ENCODE measurements at regions not wholly inside any gene's neighbourhood (a gene's known extent, or its start where the extent isn't known, plus 50 kb on each side); places are given as distances from the start of the nearest gene placed in this dataset.

DNA sequence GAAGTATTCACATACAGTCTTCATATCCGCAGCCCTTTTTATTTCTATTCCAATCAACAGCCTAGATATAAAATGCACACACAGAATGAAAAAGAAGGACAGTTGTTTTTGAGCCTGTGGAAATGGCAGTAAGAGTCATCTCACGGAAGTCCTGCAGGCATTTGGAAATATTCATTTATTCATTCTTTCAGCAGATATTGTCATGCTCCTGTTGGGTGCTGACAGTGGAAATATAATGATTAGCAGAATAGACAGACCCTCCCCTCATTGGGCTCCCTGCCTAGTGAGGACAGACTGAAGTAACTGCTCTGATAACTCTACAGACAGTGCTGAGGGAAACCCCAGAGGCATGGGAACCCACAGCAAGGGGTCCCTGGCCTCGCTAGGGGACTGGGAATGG lies 392.3 kb downstream of the FOXO1 start:
- Histone ChIP-seq H3K4me1 (ENCODE audit: control insufficient read depth in 2 of 3, insufficient read depth in 2 of 3, low read depth in 1 of 3, low read length in 3 of 3) (peaks cover 0 to 9% (median 0%) of the 10 kb centered on the region in 3 donors), H3K27me3 (ENCODE audit: control insufficient read depth, insufficient read depth, low read length) (no peaks in the 10 kb centered on the region), H3K4me3 (ENCODE audit: low read length in 3 of 3) (no peak overlapping the region), H3K9me3 (ENCODE audit: control insufficient read depth in 2 of 3, insufficient read depth in 1 of 3, low read length in 3 of 3) (no peaks in the 10 kb centered on the region), H3K9ac (ENCODE audit: low read length in 3 of 3) (no peak overlapping the region), H3K27ac (ENCODE audit: low read depth in 2 of 2, low read length in 2 of 2) (no peak overlapping the region), H3K36me3 (ENCODE audit: control insufficient read depth in 2 of 3, insufficient read depth in 3 of 3, low read length in 3 of 3) (no peaks in the 10 kb centered on the region)
- TF ChIP-seq CTCF (IDR thresholded peaks at IDR 0.05; ENCODE audit: borderline replicate concordance, extremely low read depth, insufficient read depth) = no peak
- DNase-seq (no peak), FAIRE-seq (no peak)
- intact Hi-C loops (cut with DNase I) = no loop called here

- intact Hi-C loops (cut with DNase I) = no loop called here
- no peaks in the 10 kb centered on the region for H3K27me3 ChIP-seq (ENCODE audit: control insufficient read depth, insufficient read depth, low read length)
- no peaks in the 10 kb centered on the region for H3K9me3 ChIP-seq (ENCODE audit: control insufficient read depth in 2 of 3, insufficient read depth in 1 of 3, low read length in 3 of 3)
- H3K27ac ChIP-seq (ENCODE audit: low read depth in 2 of 2, low read length in 2 of 2) = no peak overlapping the region
- H3K4me1 ChIP-seq (ENCODE audit: control insufficient read depth in 2 of 3, insufficient read depth in 2 of 3, low read depth in 1 of 3, low read length in 3 of 3) = peaks cover 0 to 9% (median 0%) of the 10 kb centered on the region in 3 donors
- H3K9ac ChIP-seq (ENCODE audit: low read length in 3 of 3) = no peak overlapping the region
- H3K4me3 ChIP-seq (ENCODE audit: low read length in 3 of 3) = no peak overlapping the region
- no peak for TF ChIP-seq CTCF (IDR thresholded peaks at IDR 0.05; ENCODE audit: borderline replicate concordance, extremely low read depth, insufficient read depth)
- FAIRE-seq (no peak), DNase-seq (no peak)
- no peaks in the 10 kb centered on the region for H3K36me3 ChIP-seq (ENCODE audit: control insufficient read depth in 2 of 3, insufficient read depth in 3 of 3, low read length in 3 of 3)
Measured at GRCh38 chr13:40275155-40275554, 391.3 kb downstream of the FOXO1 start.

DNA sequence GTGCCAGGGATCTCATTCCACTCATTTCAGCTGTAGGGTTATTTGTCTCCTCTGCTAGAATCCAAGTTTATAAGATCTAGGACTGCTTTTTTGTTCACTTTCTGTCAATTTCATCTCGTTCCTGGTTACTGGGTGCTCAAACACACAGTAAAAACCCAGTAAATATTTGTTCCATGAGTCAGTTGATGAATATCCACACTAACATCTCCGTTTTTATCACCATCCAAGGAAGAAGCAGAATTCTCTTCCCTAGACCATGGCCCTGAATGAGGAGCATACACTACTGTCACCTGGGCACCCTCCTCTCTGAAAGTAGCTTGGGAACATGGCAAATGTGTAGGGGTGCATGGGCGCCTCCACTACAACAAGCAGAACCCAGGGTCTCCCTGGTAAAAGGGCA lies 390.8 kb downstream of the FOXO1 start:
- Histone ChIP-seq H3K4me1 (ENCODE audit: control insufficient read depth in 2 of 3, insufficient read depth in 2 of 3, low read depth in 1 of 3, low read length in 3 of 3) (peaks cover 0 to 9% (median 0%) of the 10 kb centered on the region in 3 donors), H3K4me3 (ENCODE audit: low read length in 3 of 3) (no peak overlapping the region), H3K9me3 (ENCODE audit: control insufficient read depth in 2 of 3, insufficient read depth in 1 of 3, low read length in 3 of 3) (no peaks in the 10 kb centered on the region), H3K36me3 (ENCODE audit: control insufficient read depth in 2 of 3, insufficient read depth in 3 of 3, low read length in 3 of 3) (no peaks in the 10 kb centered on the region), H3K9ac (ENCODE audit: low read length in 3 of 3) (no peak overlapping the region), H3K27me3 (ENCODE audit: control insufficient read depth, insufficient read depth, low read length) (no peaks in the 10 kb centered on the region), H3K27ac (ENCODE audit: low read depth in 2 of 2, low read length in 2 of 2) (no peak overlapping the region)
- no peak for FAIRE-seq
- no peak for DNase-seq
- intact Hi-C loops (cut with DNase I) = no loop called here
- TF ChIP-seq CTCF (IDR thresholded peaks at IDR 0.05; ENCODE audit: borderline replicate concordance, extremely low read depth, insufficient read depth) = no peak

DNA sequence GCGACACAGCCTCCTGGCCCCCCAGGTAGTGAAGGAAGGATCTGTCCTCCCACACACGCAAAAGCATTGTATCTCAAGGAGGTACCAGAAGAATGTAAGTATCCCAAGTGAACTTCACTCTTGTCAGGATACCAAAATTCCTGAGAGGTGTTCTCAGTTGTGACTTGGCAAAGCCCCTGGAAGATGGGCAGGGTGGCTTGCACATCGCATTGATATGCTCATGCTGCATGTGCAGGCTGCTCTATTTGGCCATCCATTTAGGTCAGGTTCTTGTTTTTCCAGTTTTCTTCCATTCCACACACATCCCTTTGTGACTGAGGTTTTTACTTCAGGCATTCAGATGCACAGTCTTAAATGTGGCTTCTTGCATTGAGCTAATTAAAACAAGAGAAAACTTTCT lies 382.8 kb downstream of the FOXO1 start:
- DNase-seq = no peak
- intact Hi-C loops (cut with DNase I) = no loop called here
- no peak for FAIRE-seq

More for the DNA sequence above, 382.8 kb downstream of the FOXO1 start:
- Histone ChIP-seq H3K27ac (ENCODE audit: low read depth in 2 of 2, low read length in 2 of 2) (no peak overlapping the region), H3K4me1 (ENCODE audit: control insufficient read depth in 2 of 3, insufficient read depth in 2 of 3, low read depth in 1 of 3, low read length in 3 of 3) (no peaks in the 10 kb centered on the region), H3K27me3 (ENCODE audit: control insufficient read depth, insufficient read depth, low read length) (no peaks in the 10 kb centered on the region), H3K9me3 (ENCODE audit: control insufficient read depth in 2 of 3, insufficient read depth in 1 of 3, low read length in 3 of 3) (no peaks in the 10 kb centered on the region), H3K4me3 (ENCODE audit: low read length in 3 of 3) (no peak overlapping the region), H3K36me3 (ENCODE audit: control insufficient read depth in 2 of 3, insufficient read depth in 3 of 3, low read length in 3 of 3) (no peaks in the 10 kb centered on the region), H3K9ac (ENCODE audit: low read length in 3 of 3) (no peak overlapping the region)
- TF ChIP-seq CTCF (IDR thresholded peaks at IDR 0.05; ENCODE audit: borderline replicate concordance, extremely low read depth, insufficient read depth) = no peak
